Limb (tissue), 2 donors: ENCODE measurements at regions not wholly inside any gene's neighbourhood (a gene's known extent, or its start where the extent isn't known, plus 50 kb on each side); places are given as distances from the start of the nearest gene placed in this dataset.

Source experiments
- DNase-seq, 2 donors: peaks; one replicate each; pipeline ENCODE4 v3.0.0-alpha.2; 2016; ENCODE audit errors: extremely low spot score in 2 of 2

GRCh38 chr4:181645489-181645888, 597.7 kb upstream of the TENM3 start:
- DNase-seq: no peak

GRCh38 chr4:181646864-181647263, 596.3 kb upstream of the TENM3 start:
- DNase-seq: no peak

GRCh38 chr4:181647396-181648147, 595.6 kb upstream of the TENM3 start:
- peak in 1 of 2 donors; percentile 38 for DNase-seq

- no peak for DNase-seq
These were observed 593.0 kb upstream of the TENM3 start for GRCh38 chr4:181650033-181650825.

- no peak for DNase-seq
These were observed 586.5 kb upstream of the TENM3 start for GRCh38 chr4:181656748-181657147.

GRCh38 chr4:181659202-181659601, 584.0 kb upstream of the TENM3 start:
- DNase-seq: no peak

GRCh38 chr4:181659876-181660275, 583.3 kb upstream of the TENM3 start:
- DNase-seq: no peak

- no peak for DNase-seq
These were observed 582.1 kb upstream of the TENM3 start for GRCh38 chr4:181661090-181661489.

GRCh38 chr4:181661923-181662322, 581.3 kb upstream of the TENM3 start:
- DNase-seq: no peak

- peak in 1 of 2 donors; percentile 21 for DNase-seq
These were observed 580.8 kb upstream of the TENM3 start for GRCh38 chr4:181662383-181662782.

- no peak for DNase-seq
These were observed 572.7 kb upstream of the TENM3 start for GRCh38 chr4:181670506-181670905.

GRCh38 chr4:181671672-181672071, 571.5 kb upstream of the TENM3 start:
- no peak for DNase-seq

- no peak for DNase-seq
These were observed 570.5 kb upstream of the TENM3 start for GRCh38 chr4:181672751-181673150.

- DNase-seq: no peak
These were observed 568.8 kb upstream of the TENM3 start for GRCh38 chr4:181674315-181674875.

- DNase-seq: no peak
These were observed 566.7 kb upstream of the TENM3 start for GRCh38 chr4:181676546-181676945.

- no peak for DNase-seq
These were observed 566.0 kb upstream of the TENM3 start for GRCh38 chr4:181677201-181677600.

- no peak for DNase-seq
These were observed 565.6 kb upstream of the TENM3 start for GRCh38 chr4:181677621-181678020.

- no peak for DNase-seq
These were observed 563.4 kb upstream of the TENM3 start for GRCh38 chr4:181679754-181680153.

- DNase-seq: no peak
These were observed 560.7 kb upstream of the TENM3 start for GRCh38 chr4:181682367-181683047.

- DNase-seq: no peak
These were observed 558.9 kb upstream of the TENM3 start for GRCh38 chr4:181684310-181684709.

- no peak for DNase-seq
These were observed 557.7 kb upstream of the TENM3 start for GRCh38 chr4:181685461-181685860.

GRCh38 chr4:181685911-181686310, 557.3 kb upstream of the TENM3 start:
- no peak for DNase-seq
